ENCODE measurements at regions not wholly inside any gene's neighbourhood (a gene's known extent, or its start where the extent isn't known, plus 50 kb on each side); places are given as distances from the start of the nearest gene placed in this dataset.
A peak's percentile ranks its signal among the peaks of the same experiment; 100 is the strongest.

DNA sequence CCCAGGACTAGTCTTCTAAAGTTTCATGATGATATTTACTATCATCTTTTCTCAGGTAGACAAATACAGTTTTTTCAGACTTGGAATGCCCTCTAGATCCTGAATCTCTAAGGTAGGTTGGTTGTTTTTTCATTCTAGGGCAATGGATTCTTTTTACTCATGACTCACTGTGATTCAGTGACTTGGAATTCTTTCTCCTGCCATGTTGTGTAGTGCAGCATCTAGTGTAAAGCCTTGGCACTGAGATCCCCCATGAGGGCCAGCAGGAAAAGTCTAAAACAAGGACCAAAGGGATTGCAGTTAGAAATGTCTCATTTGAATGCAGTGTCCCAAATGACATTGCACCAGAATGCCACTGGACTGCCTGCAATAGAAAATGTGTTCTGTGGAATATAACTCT, 430.4 kb downstream of the NEBL start:
- no peaks in the 10 kb centered on the region for H3K36me3 ChIP-seq (ENCODE audit: control insufficient read depth in 2 of 2, insufficient read depth in 2 of 2, low read length in 2 of 2)
- peaks cover 0 to 6% of the 10 kb centered on the region in 2 donors for H3K9me3 ChIP-seq (ENCODE audit: control insufficient read depth in 2 of 2, low read length in 2 of 2)
- no peak overlapping the region for H3K27ac ChIP-seq (ENCODE audit: low read length)
- no peak overlapping the region for H3K4me3 ChIP-seq (ENCODE audit: low read length in 2 of 2)
- H3K4me1 ChIP-seq (ENCODE audit: control insufficient read depth, insufficient read depth, low read length) = no peaks in the 10 kb centered on the region
- no peaks in the 10 kb centered on the region for H3K27me3 ChIP-seq (ENCODE audit: control insufficient read depth in 1 of 2, insufficient read depth in 2 of 2, low read length in 2 of 2)
- no peak overlapping the region for H3K9ac ChIP-seq (ENCODE audit: low read length in 2 of 2)

- Histone ChIP-seq H3K27me3 (ENCODE audit: control insufficient read depth in 1 of 2, insufficient read depth in 2 of 2, low read length in 2 of 2) (no peaks in the 10 kb centered on the region), H3K4me3 (ENCODE audit: low read length in 2 of 2) (no peak overlapping the region), H3K9me3 (ENCODE audit: control insufficient read depth in 2 of 2, low read length in 2 of 2) (no peaks in the 10 kb centered on the region), H3K36me3 (ENCODE audit: control insufficient read depth in 2 of 2, insufficient read depth in 2 of 2, low read length in 2 of 2) (no peaks in the 10 kb centered on the region), H3K4me1 (ENCODE audit: control insufficient read depth, insufficient read depth, low read length) (no peaks in the 10 kb centered on the region), H3K9ac (ENCODE audit: low read length in 2 of 2) (no peak overlapping the region), H3K27ac (ENCODE audit: low read length) (no peak overlapping the region)
These were observed 439.5 kb downstream of the NEBL start for GRCh38 chr10:20457649-20458048.

- Histone ChIP-seq H3K36me3 (ENCODE audit: control insufficient read depth in 2 of 2, insufficient read depth in 2 of 2, low read length in 2 of 2) (no peaks in the 10 kb centered on the region), H3K4me1 (ENCODE audit: control insufficient read depth, insufficient read depth, low read length) (no peaks in the 10 kb centered on the region), H3K4me3 (ENCODE audit: low read length in 2 of 2) (no peak overlapping the region), H3K27me3 (ENCODE audit: control insufficient read depth in 1 of 2, insufficient read depth in 2 of 2, low read length in 2 of 2) (no peaks in the 10 kb centered on the region), H3K9ac (ENCODE audit: low read length in 2 of 2) (no peak overlapping the region), H3K27ac (ENCODE audit: low read length) (no peak overlapping the region), H3K9me3 (ENCODE audit: control insufficient read depth in 2 of 2, low read length in 2 of 2) (no peaks in the 10 kb centered on the region)
These were observed 441.3 kb downstream of the NEBL start for GRCh38 chr10:20455774-20456173.

DNA sequence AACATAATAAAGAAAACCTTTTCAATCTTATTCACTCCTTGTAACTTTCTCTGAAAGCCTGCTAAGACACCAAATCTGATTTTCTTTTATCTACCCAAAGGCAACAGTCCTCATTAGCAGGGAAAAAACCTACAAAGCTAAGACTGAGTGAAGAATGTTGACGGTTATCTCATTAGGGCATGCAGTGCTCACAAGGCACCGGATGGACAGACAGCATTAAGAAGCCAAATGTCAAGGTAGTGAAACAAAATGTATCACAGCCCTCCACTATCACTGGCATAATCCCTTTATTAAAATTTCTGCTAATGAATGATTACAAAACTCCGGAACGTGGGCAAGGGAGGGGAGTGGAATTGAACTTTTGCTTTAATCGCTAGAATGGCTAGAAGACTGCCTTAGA, 442.8 kb downstream of the NEBL start:
- no peaks in the 10 kb centered on the region for H3K27me3 ChIP-seq (ENCODE audit: control insufficient read depth in 1 of 2, insufficient read depth in 2 of 2, low read length in 2 of 2)
- H3K9me3 ChIP-seq (ENCODE audit: control insufficient read depth in 2 of 2, low read length in 2 of 2) = no peaks in the 10 kb centered on the region
- H3K4me1 ChIP-seq (ENCODE audit: control insufficient read depth, insufficient read depth, low read length) = no peaks in the 10 kb centered on the region
- H3K4me3 ChIP-seq (ENCODE audit: low read length in 2 of 2) = no peak overlapping the region
- H3K27ac ChIP-seq (ENCODE audit: low read length) = no peak overlapping the region
- H3K36me3 ChIP-seq (ENCODE audit: control insufficient read depth in 2 of 2, insufficient read depth in 2 of 2, low read length in 2 of 2) = no peaks in the 10 kb centered on the region
- H3K9ac ChIP-seq (ENCODE audit: low read length in 2 of 2) = no peak overlapping the region

- no peaks in the 10 kb centered on the region for H3K27me3 ChIP-seq (ENCODE audit: control insufficient read depth in 1 of 2, insufficient read depth in 2 of 2, low read length in 2 of 2)
- H3K4me3 ChIP-seq (ENCODE audit: low read length in 2 of 2) = no peak overlapping the region
- no peaks in the 10 kb centered on the region for H3K36me3 ChIP-seq (ENCODE audit: control insufficient read depth in 2 of 2, insufficient read depth in 2 of 2, low read length in 2 of 2)
- H3K27ac ChIP-seq (ENCODE audit: low read length) = no peak overlapping the region
- H3K4me1 ChIP-seq (ENCODE audit: control insufficient read depth, insufficient read depth, low read length) = no peaks in the 10 kb centered on the region
- H3K9me3 ChIP-seq (ENCODE audit: control insufficient read depth in 2 of 2, low read length in 2 of 2) = no peaks in the 10 kb centered on the region
- H3K9ac ChIP-seq (ENCODE audit: low read length in 2 of 2) = no peak overlapping the region
These were observed 450.4 kb downstream of the NEBL start for GRCh38 chr10:20446561-20447193.

DNA sequence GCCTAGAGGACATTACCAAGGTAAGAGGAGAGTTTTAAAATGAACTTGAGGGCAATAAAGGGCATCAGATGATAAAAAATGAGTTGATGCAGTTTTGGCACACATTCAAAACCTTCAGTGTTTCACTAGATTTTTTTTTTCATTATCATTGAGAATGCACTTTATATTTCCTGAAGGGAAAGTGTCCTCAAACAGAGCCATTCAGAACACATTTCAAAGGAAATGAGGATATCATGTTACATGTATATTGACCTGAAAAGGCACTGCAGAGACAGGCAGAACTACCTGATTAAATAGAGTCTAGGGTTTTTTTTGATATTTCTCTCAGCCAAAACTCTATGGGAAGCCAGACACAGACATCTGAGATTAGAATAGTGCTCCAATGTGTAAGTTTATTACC, 454.0 kb downstream of the NEBL start:
- Histone ChIP-seq H3K27ac (ENCODE audit: low read length) (no peak overlapping the region), H3K4me3 (ENCODE audit: low read length in 2 of 2) (no peak overlapping the region), H3K27me3 (ENCODE audit: control insufficient read depth in 1 of 2, insufficient read depth in 2 of 2, low read length in 2 of 2) (no peaks in the 10 kb centered on the region), H3K36me3 (ENCODE audit: control insufficient read depth in 2 of 2, insufficient read depth in 2 of 2, low read length in 2 of 2) (no peaks in the 10 kb centered on the region), H3K9me3 (ENCODE audit: control insufficient read depth in 2 of 2, low read length in 2 of 2) (no peaks in the 10 kb centered on the region), H3K4me1 (ENCODE audit: control insufficient read depth, insufficient read depth, low read length) (no peaks in the 10 kb centered on the region), H3K9ac (ENCODE audit: low read length in 2 of 2) (no peak overlapping the region)

- H3K4me1 ChIP-seq (ENCODE audit: control insufficient read depth, insufficient read depth, low read length) = no peaks in the 10 kb centered on the region
- no peaks in the 10 kb centered on the region for H3K27me3 ChIP-seq (ENCODE audit: control insufficient read depth in 1 of 2, insufficient read depth in 2 of 2, low read length in 2 of 2)
- peaks cover 0 to 3% of the 10 kb centered on the region in 2 donors for H3K9me3 ChIP-seq (ENCODE audit: control insufficient read depth in 2 of 2, low read length in 2 of 2)
- H3K9ac ChIP-seq (ENCODE audit: low read length in 2 of 2) = no peak overlapping the region
- H3K27ac ChIP-seq (ENCODE audit: low read length) = no peak overlapping the region
- no peak overlapping the region for H3K4me3 ChIP-seq (ENCODE audit: low read length in 2 of 2)
- H3K36me3 ChIP-seq (ENCODE audit: control insufficient read depth in 2 of 2, insufficient read depth in 2 of 2, low read length in 2 of 2) = no peaks in the 10 kb centered on the region
These were observed 467.4 kb downstream of the NEBL start for GRCh38 chr10:20429742-20430141.

DNA sequence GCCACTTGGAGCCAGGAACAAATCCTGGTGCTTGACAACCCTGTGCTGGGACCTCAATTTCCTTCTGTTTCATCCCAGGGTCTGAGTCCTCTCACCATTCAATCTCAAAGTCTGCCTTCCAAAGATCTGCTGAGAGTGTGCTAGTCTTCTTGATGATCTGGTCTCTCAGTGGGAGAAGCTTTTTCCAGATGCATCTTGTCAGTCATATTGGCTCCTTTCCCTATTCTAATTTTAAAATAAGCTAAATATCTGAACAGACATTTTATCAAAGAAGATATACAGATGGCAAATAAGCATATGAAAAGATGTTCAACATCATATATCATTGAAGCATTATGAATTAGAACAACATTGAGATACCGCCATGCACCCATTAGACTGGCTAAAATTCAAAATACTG, 469.3 kb downstream of the NEBL start:
- H3K36me3 ChIP-seq (ENCODE audit: control insufficient read depth in 2 of 2, insufficient read depth in 2 of 2, low read length in 2 of 2) = no peaks in the 10 kb centered on the region
- no peaks in the 10 kb centered on the region for H3K27me3 ChIP-seq (ENCODE audit: control insufficient read depth in 1 of 2, insufficient read depth in 2 of 2, low read length in 2 of 2)
- H3K9ac ChIP-seq (ENCODE audit: low read length in 2 of 2) = no peak overlapping the region
- no peak overlapping the region for H3K27ac ChIP-seq (ENCODE audit: low read length)
- peaks cover 0 to 3% of the 10 kb centered on the region in 2 donors for H3K9me3 ChIP-seq (ENCODE audit: control insufficient read depth in 2 of 2, low read length in 2 of 2)
- H3K4me1 ChIP-seq (ENCODE audit: control insufficient read depth, insufficient read depth, low read length) = no peaks in the 10 kb centered on the region
- no peak overlapping the region for H3K4me3 ChIP-seq (ENCODE audit: low read length in 2 of 2)

GRCh38 chr10:20418286-20418685, 478.8 kb downstream of the NEBL start:
- Histone ChIP-seq H3K9ac (ENCODE audit: low read length in 2 of 2) (no peak overlapping the region), H3K27ac (ENCODE audit: low read length) (no peak overlapping the region), H3K9me3 (ENCODE audit: control insufficient read depth in 2 of 2, low read length in 2 of 2) (peaks cover 2 to 3% of the 10 kb centered on the region in 2 donors), H3K4me3 (ENCODE audit: low read length in 2 of 2) (no peak overlapping the region), H3K27me3 (ENCODE audit: control insufficient read depth in 1 of 2, insufficient read depth in 2 of 2, low read length in 2 of 2) (no peaks in the 10 kb centered on the region), H3K36me3 (ENCODE audit: control insufficient read depth in 2 of 2, insufficient read depth in 2 of 2, low read length in 2 of 2) (no peaks in the 10 kb centered on the region), H3K4me1 (ENCODE audit: control insufficient read depth, insufficient read depth, low read length) (no peaks in the 10 kb centered on the region)

DNA sequence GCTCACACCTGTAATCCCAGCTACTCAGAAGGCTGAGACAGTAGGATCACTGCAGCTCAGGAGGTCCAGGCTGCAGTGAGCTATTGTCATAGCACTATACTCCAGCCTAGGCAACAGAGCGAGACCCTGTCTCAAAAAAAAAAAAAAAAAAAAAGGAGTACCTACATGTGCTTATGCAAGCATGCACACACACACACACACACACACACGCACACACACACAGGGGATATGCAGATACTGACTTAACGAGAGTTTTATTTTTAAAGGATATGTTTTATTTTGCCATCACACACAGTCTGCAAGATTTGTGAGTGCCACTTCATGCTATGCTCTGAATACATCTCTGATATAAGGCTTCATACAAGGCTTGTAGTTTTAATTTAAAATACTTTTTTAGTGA, 479.3 kb downstream of the NEBL start:
- H3K36me3 ChIP-seq (ENCODE audit: control insufficient read depth in 2 of 2, insufficient read depth in 2 of 2, low read length in 2 of 2) = no peaks in the 10 kb centered on the region
- no peaks in the 10 kb centered on the region for H3K27me3 ChIP-seq (ENCODE audit: control insufficient read depth in 1 of 2, insufficient read depth in 2 of 2, low read length in 2 of 2)
- H3K4me3 ChIP-seq (ENCODE audit: low read length in 2 of 2) = no peak overlapping the region
- H3K4me1 ChIP-seq (ENCODE audit: control insufficient read depth, insufficient read depth, low read length) = no peaks in the 10 kb centered on the region
- no peak overlapping the region for H3K9ac ChIP-seq (ENCODE audit: low read length in 2 of 2)
- H3K27ac ChIP-seq (ENCODE audit: low read length) = no peak overlapping the region
- H3K9me3 ChIP-seq (ENCODE audit: control insufficient read depth in 2 of 2, low read length in 2 of 2) = peaks cover 2 to 3% of the 10 kb centered on the region in 2 donors

- H3K27ac ChIP-seq (ENCODE audit: low read length) = peak overlapping the region; percentile 6
- peaks cover 0 to 3% of the 10 kb centered on the region in 2 donors for H3K9me3 ChIP-seq (ENCODE audit: control insufficient read depth in 2 of 2, low read length in 2 of 2)
- no peaks in the 10 kb centered on the region for H3K36me3 ChIP-seq (ENCODE audit: control insufficient read depth in 2 of 2, insufficient read depth in 2 of 2, low read length in 2 of 2)
- no peaks in the 10 kb centered on the region for H3K4me1 ChIP-seq (ENCODE audit: control insufficient read depth, insufficient read depth, low read length)
- no peak overlapping the region for H3K9ac ChIP-seq (ENCODE audit: low read length in 2 of 2)
- no peaks in the 10 kb centered on the region for H3K27me3 ChIP-seq (ENCODE audit: control insufficient read depth in 1 of 2, insufficient read depth in 2 of 2, low read length in 2 of 2)
- no peak overlapping the region for H3K4me3 ChIP-seq (ENCODE audit: low read length in 2 of 2)
These were observed 481.4 kb downstream of the NEBL start for GRCh38 chr10:20415684-20416083.

Data from stomach smooth muscle (tissue), 2 donors.